ENCODE measurements at regions not wholly inside any gene's neighbourhood (a gene's known extent, or its start where the extent isn't known, plus 50 kb on each side); places are given as distances from the start of the nearest gene placed in this dataset.

GRCh38 chr13:91187522-91187921 lies 160.0 kb upstream of the MIR17HG start:
- TF ChIP-seq CTCF (IDR thresholded peaks at IDR 0.05) (no peak), POLR2AphosphoS5 (IDR thresholded peaks at IDR 0.05) (no peak), POLR2A (IDR thresholded peaks at IDR 0.05) (no peak)

Measured in prostate gland (tissue), 2 donors.